ENCODE measurements at regions not wholly inside any gene's neighbourhood (a gene's known extent, or its start where the extent isn't known, plus 50 kb on each side); places are given as distances from the start of the nearest gene placed in this dataset.

DNA sequence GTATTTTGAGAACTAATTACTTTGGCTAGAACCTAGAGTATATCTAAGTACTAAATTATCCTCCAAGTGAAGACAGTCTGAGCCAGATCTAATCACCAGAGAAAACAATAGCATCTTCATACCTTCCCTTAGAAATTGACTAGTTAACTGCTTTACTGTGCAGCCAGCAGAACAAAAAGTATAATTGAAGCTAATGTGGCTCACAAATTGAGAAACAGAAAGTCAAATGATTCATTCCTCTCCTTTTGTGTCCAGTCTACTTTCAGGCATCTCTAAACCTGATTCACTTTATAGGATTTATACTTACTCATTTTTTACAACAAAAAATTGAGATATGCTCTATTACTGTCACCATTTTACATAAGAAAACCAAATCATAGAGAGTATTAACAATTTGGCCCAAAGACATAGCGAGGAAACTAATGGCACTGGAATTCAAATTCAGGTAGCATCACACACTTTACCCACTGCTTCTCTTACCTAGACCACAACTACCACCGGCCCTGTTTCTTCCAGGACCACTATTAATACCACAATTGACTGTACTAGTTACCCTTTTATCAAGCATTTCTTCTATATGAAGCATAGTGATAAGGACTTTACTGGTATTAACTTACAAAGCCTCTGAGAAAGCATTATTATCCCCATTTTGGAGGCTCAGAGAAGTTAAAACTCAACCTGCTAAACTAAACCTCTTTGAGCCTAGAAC lies 1402.6 kb upstream of the TENM4 start:
- no peak for TF ChIP-seq POLR2A (IDR thresholded peaks at IDR 0.05; ENCODE audit: low read depth, low read length)
- TF ChIP-seq POLR2AphosphoS5 (IDR thresholded peaks at IDR 0.05; ENCODE audit: low read depth, low read length) = no peak
- TF ChIP-seq TAF1 (IDR thresholded peaks at IDR 0.05; ENCODE audit: borderline replicate concordance, low read depth, low read length) = no peak

Measured in GM12892 (cell line).